ACC112 (cell line): ENCODE measurements at regions not wholly inside any gene's neighbourhood (a gene's known extent, or its start where the extent isn't known, plus 50 kb on each side); places are given as distances from the start of the nearest gene placed in this dataset.

Experiments
- H2AFZ ChIP-seq: fragments of 200-600 bp; sonication (generic); one replicate; pipeline ENCODE4 v1.6.0; 2017; ENCODE audit warnings: antibody characterized with exemption, low read length; ENCODE audit not compliant: unreplicated experiment
- H3K27ac ChIP-seq: fragments of 200-600 bp; sonication (generic); 2 replicates; pipeline ENCODE4 v1.5.1; 2014; ENCODE audit warnings: low read depth, mild to moderate bottlenecking, antibody characterized with exemption, low read length, moderate library complexity
- H3K27me3 ChIP-seq: fragments of 200-600 bp; sonication (generic); 2 replicates; pipeline ENCODE4 v1.6.1; 2014; ENCODE audit warnings: mild to moderate bottlenecking, antibody characterized with exemption, low read length, moderate library complexity, mixed read lengths; ENCODE audit not compliant: insufficient read depth
- H3K36me3 ChIP-seq: fragments of 200-600 bp; sonication (generic); 2 replicates; pipeline ENCODE4 v1.6.1; 2016; ENCODE audit warnings: mild to moderate bottlenecking, antibody characterized with exemption, low read length, moderate library complexity, mixed read lengths; ENCODE audit not compliant: insufficient read depth
- H3K4me1 ChIP-seq: fragments of 200-600 bp; sonication (generic); one replicate; pipeline ENCODE4 v1.6.1; 2016; ENCODE audit warnings: low read length, mixed read lengths; ENCODE audit not compliant: insufficient read depth, unreplicated experiment, control insufficient read depth
- H3K4me3 ChIP-seq: fragments of 200-600 bp; sonication (generic); 2 replicates; pipeline ENCODE4 v1.5.1; 2014; ENCODE audit warnings: mild to moderate bottlenecking, low read depth, low read length
- H3K79me2 ChIP-seq: fragments of 200-600 bp; sonication (generic); one replicate; pipeline ENCODE4 v1.6.0; 2016; ENCODE audit warnings: low read length; ENCODE audit not compliant: control insufficient read depth, unreplicated experiment, insufficient read depth

DNA sequence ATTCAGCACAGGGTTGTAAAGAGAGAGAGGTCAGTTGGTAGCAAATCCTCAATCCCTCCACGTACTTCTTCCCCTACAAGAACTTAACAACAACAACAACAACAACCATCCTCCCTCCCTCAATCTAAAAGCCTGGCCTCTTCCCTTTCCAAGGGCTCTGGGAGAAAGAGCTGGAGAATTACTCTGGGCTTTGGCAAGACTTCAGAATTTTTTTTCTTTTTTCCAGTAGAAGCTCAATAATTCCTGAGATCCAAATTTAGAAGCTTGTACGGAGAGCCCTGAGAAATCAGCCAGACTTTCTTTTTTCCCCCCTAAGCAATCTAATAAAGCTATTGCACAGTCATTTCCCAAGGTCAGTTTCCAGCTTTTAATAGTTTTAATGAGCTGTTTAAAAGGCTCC is 95.8 kb upstream of the CACNA2D3 start:
- Histone ChIP-seq H3K27me3 (no peaks in the 10 kb centered on the region), H2AFZ (no peak overlapping the region), H3K79me2 (no peaks in the 10 kb centered on the region), H3K27ac (no peak overlapping the region), H3K4me1 (no peaks in the 10 kb centered on the region), H3K36me3 (no peaks in the 10 kb centered on the region), H3K4me3 (no peak overlapping the region)

DNA sequence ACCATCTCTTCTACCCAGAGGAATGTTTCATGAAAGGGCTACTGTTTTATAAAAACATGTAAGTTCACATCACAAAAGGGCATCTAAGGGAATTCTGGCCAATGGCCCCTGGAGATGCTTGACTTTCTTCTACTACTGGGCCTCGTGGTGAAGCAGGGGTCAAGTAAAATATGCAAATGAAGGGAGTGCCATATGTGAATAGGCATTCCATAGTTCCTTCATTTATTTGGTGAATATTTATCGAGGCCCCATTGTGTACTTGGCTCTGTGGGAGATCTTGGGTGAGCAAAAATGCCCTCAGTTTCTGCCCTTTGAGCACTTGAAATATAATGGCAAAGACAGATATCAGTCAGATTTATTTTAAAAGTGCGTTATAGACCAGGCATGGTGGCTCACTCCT is 101.3 kb upstream of the CACNA2D3 start:
- Histone ChIP-seq H3K27me3 (no peaks in the 10 kb centered on the region), H3K79me2 (no peaks in the 10 kb centered on the region), H3K4me1 (no peaks in the 10 kb centered on the region), H3K36me3 (no peaks in the 10 kb centered on the region), H3K4me3 (no peak overlapping the region), H3K27ac (no peak overlapping the region), H2AFZ (no peak overlapping the region)

DNA sequence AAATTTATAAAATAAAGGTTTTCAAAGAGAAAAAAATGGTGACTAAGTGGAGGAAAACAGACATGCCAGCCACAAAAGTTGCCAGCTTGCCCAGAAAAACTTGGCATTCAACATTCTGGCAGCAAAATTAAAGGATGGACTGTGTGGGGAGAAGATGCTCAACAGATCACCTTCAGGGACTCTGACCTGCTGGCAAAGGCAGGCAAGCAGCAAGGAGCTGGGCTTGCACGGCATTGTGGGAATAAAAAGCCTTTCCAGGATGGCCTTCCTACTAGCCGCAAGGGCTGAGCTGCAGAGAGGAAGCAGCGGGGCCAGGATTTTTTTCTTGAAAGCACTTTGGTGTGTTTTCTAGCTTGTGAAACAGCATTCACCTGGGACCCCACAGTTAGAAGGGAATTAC is 101.9 kb upstream of the CACNA2D3 start:
- Histone ChIP-seq H3K36me3 (no peaks in the 10 kb centered on the region), H3K27ac (no peak overlapping the region), H2AFZ (no peak overlapping the region), H3K79me2 (no peaks in the 10 kb centered on the region), H3K4me3 (no peak overlapping the region), H3K4me1 (no peaks in the 10 kb centered on the region), H3K27me3 (no peaks in the 10 kb centered on the region)

- Histone ChIP-seq H3K27me3 (no peaks in the 10 kb centered on the region), H3K4me1 (no peaks in the 10 kb centered on the region), H3K79me2 (no peaks in the 10 kb centered on the region), H3K36me3 (no peaks in the 10 kb centered on the region), H2AFZ (no peak overlapping the region), H3K27ac (no peak overlapping the region), H3K4me3 (no peak overlapping the region)
Measured at GRCh38 chr3:54014067-54014466, 108.3 kb upstream of the CACNA2D3 start.

GRCh38 chr3:54008744-54009143 is 113.6 kb upstream of the CACNA2D3 start:
- no peak overlapping the region for H3K4me3 ChIP-seq
- H3K79me2 ChIP-seq = no peaks in the 10 kb centered on the region
- no peaks in the 10 kb centered on the region for H3K27me3 ChIP-seq
- H3K36me3 ChIP-seq = no peaks in the 10 kb centered on the region
- no peak overlapping the region for H3K27ac ChIP-seq
- H3K4me1 ChIP-seq = no peaks in the 10 kb centered on the region
- H2AFZ ChIP-seq = no peak overlapping the region

DNA sequence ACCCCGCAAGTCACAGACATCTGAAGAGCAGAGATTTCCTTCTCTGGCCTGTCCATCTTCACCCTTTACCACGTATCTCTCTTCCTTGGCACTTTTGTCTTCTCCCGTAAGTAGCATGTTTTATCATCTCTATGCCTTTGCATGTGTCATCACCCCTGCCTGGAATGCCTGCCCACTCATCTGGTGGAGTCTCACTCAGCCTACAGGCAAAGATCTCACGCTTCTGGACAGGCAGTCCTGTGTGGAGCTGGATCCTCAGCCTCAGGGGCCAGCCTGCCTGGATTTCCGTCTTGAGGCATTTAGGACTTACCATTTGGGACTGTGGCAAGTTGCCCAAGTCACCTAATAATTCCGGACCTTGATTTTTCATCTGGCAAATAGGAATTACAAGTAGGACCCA is 114.3 kb upstream of the CACNA2D3 start:
- no peak overlapping the region for H3K4me3 ChIP-seq
- H2AFZ ChIP-seq = no peak overlapping the region
- no peak overlapping the region for H3K27ac ChIP-seq
- H3K36me3 ChIP-seq = no peaks in the 10 kb centered on the region
- H3K79me2 ChIP-seq = no peaks in the 10 kb centered on the region
- H3K27me3 ChIP-seq = no peaks in the 10 kb centered on the region
- no peaks in the 10 kb centered on the region for H3K4me1 ChIP-seq

GRCh38 chr3:54004335-54004734 is 112.7 kb upstream of the SELENOK start:
- H3K79me2 ChIP-seq = no peaks in the 10 kb centered on the region
- H3K27me3 ChIP-seq = no peaks in the 10 kb centered on the region
- H3K36me3 ChIP-seq = no peaks in the 10 kb centered on the region
- H3K4me1 ChIP-seq = no peaks in the 10 kb centered on the region
- no peak overlapping the region for H3K27ac ChIP-seq
- H3K4me3 ChIP-seq = no peak overlapping the region
- H2AFZ ChIP-seq = no peak overlapping the region

DNA sequence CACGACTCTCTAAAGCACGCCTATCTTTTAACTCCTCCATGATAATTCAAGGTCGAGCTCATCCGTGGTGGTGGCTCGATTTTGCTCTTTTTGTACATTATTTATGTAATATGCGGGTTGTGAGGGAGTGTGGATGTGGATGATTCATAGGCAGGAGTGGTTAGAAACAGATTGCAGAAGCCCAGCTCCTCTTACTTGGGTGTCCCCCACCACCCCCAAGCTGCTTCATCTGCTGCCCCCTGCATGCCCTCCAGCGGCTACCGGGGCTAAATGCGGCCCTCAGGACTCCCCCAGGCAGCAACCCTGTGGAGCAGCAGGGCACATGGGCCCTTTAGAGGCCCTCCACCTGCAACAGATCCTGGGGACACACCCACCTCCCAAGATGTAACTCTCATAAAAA is 111.5 kb upstream of the SELENOK start:
- H3K36me3 ChIP-seq = no peaks in the 10 kb centered on the region
- no peak overlapping the region for H2AFZ ChIP-seq
- no peaks in the 10 kb centered on the region for H3K4me1 ChIP-seq
- H3K4me3 ChIP-seq = no peak overlapping the region
- H3K27me3 ChIP-seq = no peaks in the 10 kb centered on the region
- H3K27ac ChIP-seq = no peak overlapping the region
- no peaks in the 10 kb centered on the region for H3K79me2 ChIP-seq

- Histone ChIP-seq H3K4me3 (no peak overlapping the region), H3K79me2 (no peaks in the 10 kb centered on the region), H3K36me3 (no peaks in the 10 kb centered on the region), H3K4me1 (no peaks in the 10 kb centered on the region), H3K27ac (no peak overlapping the region), H2AFZ (no peak overlapping the region), H3K27me3 (no peaks in the 10 kb centered on the region)
Measured at GRCh38 chr3:53999725-54000124, 108.1 kb upstream of the SELENOK start.

GRCh38 chr3:53998980-53999379 is 107.3 kb upstream of the SELENOK start:
- H3K27ac ChIP-seq = no peak overlapping the region
- H2AFZ ChIP-seq = no peak overlapping the region
- H3K36me3 ChIP-seq = no peaks in the 10 kb centered on the region
- no peaks in the 10 kb centered on the region for H3K27me3 ChIP-seq
- no peak overlapping the region for H3K4me3 ChIP-seq
- H3K79me2 ChIP-seq = no peaks in the 10 kb centered on the region
- H3K4me1 ChIP-seq = no peaks in the 10 kb centered on the region

DNA sequence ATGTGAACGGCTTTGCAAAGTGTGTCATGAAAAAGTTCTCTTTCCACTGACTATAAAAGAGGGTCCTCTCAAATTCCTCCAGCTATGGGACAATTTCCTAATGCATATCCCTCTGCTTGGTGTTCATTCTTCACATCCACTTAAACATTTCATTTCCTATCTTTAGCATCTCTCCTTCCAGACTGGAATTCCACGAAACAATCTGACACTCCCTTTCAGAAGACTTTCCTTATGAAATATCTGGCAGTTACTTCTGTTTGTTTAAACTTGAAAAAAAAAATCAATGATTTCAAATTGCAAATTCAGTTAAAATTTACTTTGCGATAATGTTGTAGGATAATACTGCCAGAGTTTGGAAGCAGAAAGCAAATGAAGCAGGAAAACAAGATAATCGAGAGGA is 105.8 kb upstream of the SELENOK start:
- Histone ChIP-seq H3K27me3 (no peaks in the 10 kb centered on the region), H3K79me2 (no peaks in the 10 kb centered on the region), H3K4me1 (no peaks in the 10 kb centered on the region), H3K4me3 (no peak overlapping the region), H3K36me3 (no peaks in the 10 kb centered on the region), H2AFZ (no peak overlapping the region), H3K27ac (no peak overlapping the region)
